Tibial artery (tissue), 4 donors: ENCODE measurements at regions not wholly inside any gene's neighbourhood (a gene's known extent, or its start where the extent isn't known, plus 50 kb on each side); places are given as distances from the start of the nearest gene placed in this dataset.

Source experiments
- DNase-seq, 2 donors: peaks; one replicate each; pipeline ENCODE4 v3.0.0-alpha.2; 2019
- H3K27ac ChIP-seq, 2 donors: fragments of 200-600 bp; sonication (generic) in 1 of 2; 1 replicate in 1 of 2; 2 replicates in 1 of 2; pipeline ENCODE4 v1.5.1; 2018 to 2019; ENCODE audit warnings: mild to moderate bottlenecking in 1 of 2
- H3K27me3 ChIP-seq, 2 donors: fragments of 200-600 bp; sonication (generic) in 1 of 2; one replicate each; pipeline versions ENCODE4 v1.5.1 to v1.6.0; 2016 to 2019
- H3K36me3 ChIP-seq, 3 donors: fragments of 200-600 bp; sonication (generic) in 2 of 3; one replicate each; pipeline ENCODE4 v1.5.1; 2016 to 2019; ENCODE audit warnings: mild to moderate bottlenecking in 2 of 3
- H3K4me1 ChIP-seq, 4 donors: fragments of 200-600 bp; sonication (generic) in 2 of 4; 1 replicate in 3 of 4; 2 replicates in 1 of 4; pipeline ENCODE4 v1.5.1; 2016 to 2019
- H3K4me3 ChIP-seq, 2 donors: fragments of 200-600 bp; sonication (generic) in 1 of 2; 1 replicate in 1 of 2; 2 replicates in 1 of 2; pipeline ENCODE4 v1.5.1; 2018 to 2019; ENCODE audit warnings: mild to moderate bottlenecking in 2 of 2
- H3K9me3 ChIP-seq, 3 donors: fragments of 200-600 bp; sonication (generic) in 1 of 3; one replicate each; pipeline ENCODE4 v1.5.1; 2016 to 2019
- CTCF ChIP-seq, 2 experiments: fragments of 200-600 bp in 1 of 2; fragments of 450-650 bp in 1 of 2; IDR thresholded peaks; one replicate each; pipeline ENCODE4 v1.5.1; 2017 to 2019; ENCODE audit warnings: antibody characterized with exemption in 2 of 2, mild to moderate bottlenecking in 1 of 2, moderate library complexity in 1 of 2
- intact Hi-C: fragments of 100-400 bp; cut with DNase I; formaldehyde crosslinking; loops from one replicate; pipeline ENCODE4 v1.15.0; 2023; ENCODE audit warnings: low total_unique reads

- Histone ChIP-seq H3K4me3 (no peak overlapping the region), H3K27me3 (peaks cover 0 to 3% of the 10 kb centered on the region in 2 donors), H3K36me3 (no peaks in the 10 kb centered on the region), H3K4me1 (no peaks in the 10 kb centered on the region), H3K27ac (no peak overlapping the region), H3K9me3 (no peaks in the 10 kb centered on the region)
- intact Hi-C loops, result no loop called here
- no peak for DNase-seq
- no peak for TF ChIP-seq CTCF (IDR thresholded peaks at IDR 0.05)
These were observed 66.2 kb upstream of the RREB1 start for GRCh38 chr6:7041511-7042026.

- no peaks in the 10 kb centered on the region for H3K4me1 ChIP-seq
- peak in 1 of 2 donors; percentile 39 for DNase-seq
- no peaks in the 10 kb centered on the region for H3K36me3 ChIP-seq
- no peaks in the 10 kb centered on the region for H3K9me3 ChIP-seq
- H3K27ac ChIP-seq, result no peak overlapping the region
- no peak overlapping the region for H3K4me3 ChIP-seq
- intact Hi-C loops, result no loop called here
- no peak for TF ChIP-seq CTCF (IDR thresholded peaks at IDR 0.05)
- peaks cover 0 to 3% of the 10 kb centered on the region in 2 donors for H3K27me3 ChIP-seq
These were observed 65.6 kb upstream of the RREB1 start for GRCh38 chr6:7042056-7042653.

GRCh38 chr6:7042654-7043545 is 64.9 kb upstream of the RREB1 start:
- Histone ChIP-seq H3K9me3 (no peaks in the 10 kb centered on the region), H3K27ac (no peak overlapping the region), H3K4me1 (no peaks in the 10 kb centered on the region), H3K36me3 (no peaks in the 10 kb centered on the region), H3K4me3 (no peak overlapping the region), H3K27me3 (peaks cover 0 to 3% of the 10 kb centered on the region in 2 donors)
- DNase-seq, result no peak
- TF ChIP-seq CTCF (IDR thresholded peaks at IDR 0.05), result no peak
- intact Hi-C loops, result no loop called here

GRCh38 chr6:7045331-7045730 is 62.4 kb upstream of the RREB1 start:
- intact Hi-C loops, result no loop called here
- Histone ChIP-seq H3K27me3 (peaks cover 0 to 3% of the 10 kb centered on the region in 2 donors), H3K36me3 (no peaks in the 10 kb centered on the region), H3K4me3 (no peak overlapping the region), H3K27ac (no peak overlapping the region), H3K4me1 (no peaks in the 10 kb centered on the region), H3K9me3 (no peaks in the 10 kb centered on the region)
- no peak for TF ChIP-seq CTCF (IDR thresholded peaks at IDR 0.05)
- DNase-seq, result no peak

- Histone ChIP-seq H3K4me3 (no peak overlapping the region), H3K27me3 (peaks cover 0 to 3% of the 10 kb centered on the region in 2 donors), H3K36me3 (no peaks in the 10 kb centered on the region), H3K9me3 (no peaks in the 10 kb centered on the region), H3K27ac (no peak overlapping the region), H3K4me1 (peaks cover 0 to under 1% (median 0%) of the 10 kb centered on the region in 4 donors)
- intact Hi-C loops, result no loop called here
- TF ChIP-seq CTCF (IDR thresholded peaks at IDR 0.05), result no peak
- no peak for DNase-seq
These were observed 62.0 kb upstream of the RREB1 start for GRCh38 chr6:7045746-7046145.
